ENCODE measurements at regions not wholly inside any gene's neighbourhood (a gene's known extent, or its start where the extent isn't known, plus 50 kb on each side); places are given as distances from the start of the nearest gene placed in this dataset.

DNA sequence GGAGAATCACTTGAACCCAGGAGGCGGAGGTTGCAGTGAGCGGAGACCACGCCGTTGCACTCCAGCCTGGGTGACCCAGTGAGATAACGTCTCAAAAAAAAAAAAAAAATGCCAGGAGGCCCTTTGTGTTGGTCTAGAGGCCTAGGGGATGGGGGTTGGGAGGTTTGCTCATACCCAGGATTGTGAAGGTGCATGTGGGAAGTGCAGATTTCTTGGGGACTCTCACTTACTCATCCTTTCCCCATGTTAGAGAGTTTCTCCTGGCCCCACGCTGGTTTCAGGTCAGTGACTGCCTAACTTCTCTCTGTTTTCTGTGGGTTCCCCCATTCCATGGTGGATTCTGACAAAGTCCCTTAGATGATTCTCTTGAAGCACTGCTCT lies 471.5 kb upstream of the CNTNAP2 start:
- DNase-seq (ENCODE audit: low spot score), result no peak

GRCh38 chr7:145644426-145645134 lies 472.0 kb upstream of the CNTNAP2 start:
- no peak for DNase-seq (ENCODE audit: low spot score)

DNA sequence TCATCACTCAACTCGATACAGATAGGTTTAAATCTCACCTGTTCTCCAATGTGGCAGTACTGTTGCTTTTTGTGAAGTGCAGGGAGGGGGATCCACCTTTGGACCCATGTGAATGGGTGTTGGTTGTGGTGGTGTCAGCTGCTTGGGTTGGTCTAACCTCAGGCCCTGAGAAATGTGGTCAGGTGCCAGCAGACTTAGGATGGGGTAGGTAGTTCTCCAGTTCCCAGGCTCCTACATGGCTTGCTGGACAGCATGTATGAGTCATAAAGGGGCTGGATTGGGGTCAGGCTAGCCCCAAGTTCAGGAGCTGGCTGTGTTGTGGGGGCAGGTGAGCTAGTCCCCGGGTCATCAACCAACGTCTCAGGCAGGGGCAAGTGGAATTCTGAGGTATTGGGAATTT lies 472.6 kb upstream of the CNTNAP2 start:
- no peak for DNase-seq (ENCODE audit: low spot score)

- no peak for DNase-seq (ENCODE audit: low spot score)
These were observed 483.1 kb upstream of the CNTNAP2 start for GRCh38 chr7:145633513-145633912.

- DNase-seq (ENCODE audit: low spot score), result no peak
These were observed 492.0 kb upstream of the CNTNAP2 start for GRCh38 chr7:145624618-145625017.

- DNase-seq (ENCODE audit: low spot score), result no peak
These were observed 510.6 kb upstream of the CNTNAP2 start for GRCh38 chr7:145605963-145606362.

- no peak for DNase-seq (ENCODE audit: low spot score)
These were observed 517.2 kb upstream of the CNTNAP2 start for GRCh38 chr7:145599376-145599775.

GRCh38 chr7:145584401-145584800 lies 532.2 kb upstream of the CNTNAP2 start:
- no peak for DNase-seq (ENCODE audit: low spot score)

DNA sequence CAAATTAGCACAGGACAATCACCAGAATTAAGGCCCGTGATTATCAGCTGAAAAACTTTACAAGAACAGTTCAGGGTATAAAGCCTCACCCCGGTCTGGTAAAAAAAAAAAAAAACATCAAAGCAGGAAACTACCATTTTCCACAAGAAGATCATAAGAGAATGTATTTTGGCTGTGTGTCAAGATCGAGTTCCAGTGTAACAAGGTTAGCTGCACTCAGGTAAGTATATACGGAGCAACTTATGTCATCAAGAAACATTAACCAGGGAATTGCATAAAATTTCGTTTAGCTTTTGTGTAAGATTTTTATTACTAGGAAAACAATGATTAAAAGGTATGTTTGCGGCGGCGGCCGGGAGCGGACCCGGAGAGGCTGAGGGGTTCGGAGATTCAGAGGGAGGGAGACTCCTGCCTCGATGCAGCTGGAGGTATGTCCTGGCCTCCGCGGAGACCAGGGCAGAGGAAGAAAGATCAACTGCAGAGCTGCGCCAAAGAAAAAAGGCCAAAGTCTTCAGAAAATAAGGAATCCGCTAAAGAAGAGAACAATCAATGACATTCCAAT lies 533.8 kb upstream of the CNTNAP2 start:
- DNase-seq (ENCODE audit: low spot score), result no peak

- DNase-seq (ENCODE audit: low spot score), result no peak
These were observed 558.8 kb upstream of the CNTNAP2 start for GRCh38 chr7:145557805-145558204.

- DNase-seq (ENCODE audit: low spot score), result no peak
These were observed 573.4 kb upstream of the CNTNAP2 start for GRCh38 chr7:145543242-145543641.

DNA sequence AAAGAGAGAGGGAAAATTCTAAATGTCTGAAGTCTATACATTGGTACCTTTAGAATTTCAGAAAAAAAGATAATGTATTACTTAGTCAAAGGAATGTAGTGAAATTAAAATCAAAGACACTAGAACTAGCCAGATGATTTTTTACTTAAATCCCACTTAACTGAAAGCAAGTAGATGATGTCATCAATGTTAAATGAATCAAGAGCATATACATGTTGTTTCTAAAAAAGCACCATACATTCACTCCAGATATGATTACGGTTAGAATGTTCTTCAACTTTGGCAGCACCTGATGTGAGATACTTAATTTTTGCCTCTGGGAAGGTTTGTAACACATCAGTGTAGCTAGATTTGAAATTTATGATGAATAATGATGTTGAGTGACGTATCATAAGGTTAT lies 576.7 kb upstream of the CNTNAP2 start:
- DNase-seq (ENCODE audit: low spot score), result no peak

DNA sequence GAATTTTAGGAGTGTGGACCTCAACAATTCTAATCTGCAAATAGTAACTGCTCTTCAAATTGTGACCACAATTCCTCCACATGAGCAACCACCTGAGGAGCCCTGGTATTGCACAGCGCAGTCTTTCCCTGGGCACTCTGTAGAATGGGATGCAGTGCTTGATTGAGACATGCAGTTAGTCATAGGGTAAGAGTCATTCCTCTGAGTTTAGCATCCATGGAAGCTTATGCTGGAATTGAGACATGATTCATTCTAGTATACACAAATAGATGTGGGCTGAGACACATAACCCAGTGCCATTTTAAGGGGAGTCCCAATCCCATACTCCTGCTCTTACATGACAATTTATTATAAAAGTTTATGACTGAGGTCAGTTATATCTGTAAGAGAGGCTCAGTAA lies 582.3 kb upstream of the CNTNAP2 start:
- DNase-seq (ENCODE audit: low spot score), result no peak

DNA sequence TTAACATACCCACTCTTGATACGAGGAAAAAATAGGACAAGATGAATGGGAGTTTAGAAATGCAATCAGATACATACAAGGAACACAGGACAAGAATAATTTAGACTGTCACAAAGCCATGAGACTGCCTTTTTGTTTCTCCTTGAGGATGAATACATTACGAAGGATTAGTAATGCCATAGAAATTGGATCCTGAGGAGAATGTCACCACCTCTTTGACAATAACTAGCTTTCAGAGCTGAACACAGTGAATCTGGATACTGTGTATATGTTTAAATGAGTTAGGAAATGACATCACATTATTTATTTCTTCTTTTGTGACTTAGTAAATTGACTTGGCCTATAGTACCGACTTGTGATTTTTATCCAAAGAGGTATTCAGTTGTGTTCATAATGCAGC lies 596.3 kb upstream of the CNTNAP2 start:
- DNase-seq (ENCODE audit: low spot score), result no peak

DNA sequence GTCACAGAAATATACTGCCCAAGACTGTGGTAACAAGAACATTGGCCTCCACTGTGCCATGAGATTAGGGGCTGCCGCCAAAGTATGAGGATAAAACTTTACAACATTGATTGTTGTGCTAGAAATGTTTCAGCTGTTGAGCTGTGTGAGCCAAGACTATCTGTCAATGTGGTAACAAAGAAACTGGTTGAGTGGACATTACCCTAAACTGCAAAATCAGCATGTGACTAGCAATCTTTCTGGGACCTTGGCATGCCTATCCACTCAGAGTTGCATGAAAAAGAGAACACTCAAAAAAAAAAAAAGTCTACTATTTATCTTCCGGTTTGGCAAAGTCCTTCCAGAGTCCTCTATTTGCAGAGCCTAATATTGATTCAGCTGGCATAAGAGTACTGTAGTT lies 605.6 kb upstream of the CNTNAP2 start:
- no peak for DNase-seq (ENCODE audit: low spot score)

DNA sequence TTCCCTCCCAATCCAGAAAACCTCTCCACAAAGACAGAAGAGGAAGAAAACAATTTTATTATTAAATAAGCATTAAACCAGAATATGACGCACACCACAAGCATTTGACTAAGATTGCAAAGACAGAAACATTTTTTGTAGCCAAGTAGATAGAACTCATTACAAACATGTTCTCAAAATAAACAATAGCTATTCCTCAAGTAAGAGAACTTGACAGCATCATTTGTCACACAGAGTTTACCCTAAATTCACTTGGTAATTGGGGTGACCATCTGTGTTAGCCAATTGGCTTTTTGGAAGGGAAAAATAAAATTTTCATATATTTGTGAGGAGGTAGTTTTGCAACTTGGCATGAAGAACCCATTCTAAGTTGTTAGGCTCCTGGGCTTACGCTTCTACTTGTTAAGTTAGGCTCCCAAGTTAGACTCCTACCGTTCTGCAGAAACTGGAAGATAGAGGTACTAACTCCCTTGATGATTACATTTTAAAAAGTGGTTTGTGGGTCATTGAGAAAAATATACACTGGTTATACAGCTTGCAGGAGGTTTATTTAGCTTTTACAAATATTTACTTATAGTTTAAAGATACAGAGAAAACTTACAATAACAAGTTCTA lies 618.6 kb upstream of the CNTNAP2 start:
- no peak for DNase-seq (ENCODE audit: low spot score)

- no peak for DNase-seq (ENCODE audit: low spot score)
These were observed 626.2 kb upstream of the CNTNAP2 start for GRCh38 chr7:145490356-145490755.

DNA sequence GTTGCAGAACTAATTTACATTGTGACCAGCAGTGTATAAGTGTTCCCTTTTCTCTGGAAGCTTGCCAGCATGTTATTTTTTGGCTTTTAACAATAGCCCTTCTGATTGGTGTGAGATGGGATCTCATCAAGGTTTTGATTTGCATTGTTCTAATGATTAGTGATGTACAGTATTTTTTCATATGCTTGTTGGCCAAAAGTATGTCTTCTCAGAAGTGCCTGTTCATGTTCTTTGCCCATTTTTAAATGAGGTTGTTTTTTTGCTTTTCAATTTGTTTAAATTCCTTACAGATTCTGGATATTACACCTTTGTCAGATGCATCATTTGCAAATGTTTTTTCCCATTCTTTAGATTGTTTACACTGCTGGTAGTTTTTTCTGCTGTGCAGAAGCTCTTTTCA lies 627.0 kb upstream of the CNTNAP2 start:
- no peak for DNase-seq (ENCODE audit: low spot score)

DNA sequence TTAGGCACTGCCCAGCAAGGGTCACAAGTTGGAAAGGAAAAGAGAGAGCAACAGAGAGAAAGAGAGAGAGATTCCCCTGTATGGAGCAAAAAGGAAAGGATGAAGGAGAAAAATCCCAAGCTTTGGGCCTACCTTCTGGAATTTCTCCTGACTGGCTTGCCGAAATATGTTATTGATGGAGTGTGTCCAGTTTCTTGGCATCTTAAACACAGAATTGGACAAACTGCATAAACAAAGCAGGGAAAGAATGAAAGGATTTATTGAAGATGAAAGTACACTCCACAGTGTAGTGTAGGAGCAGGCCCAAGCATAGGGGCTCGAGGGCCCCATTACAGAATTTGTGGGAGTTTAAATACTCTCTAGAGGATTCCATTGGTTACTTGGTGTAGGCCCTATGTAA lies 627.8 kb upstream of the CNTNAP2 start:
- DNase-seq (ENCODE audit: low spot score), result no peak

DNA sequence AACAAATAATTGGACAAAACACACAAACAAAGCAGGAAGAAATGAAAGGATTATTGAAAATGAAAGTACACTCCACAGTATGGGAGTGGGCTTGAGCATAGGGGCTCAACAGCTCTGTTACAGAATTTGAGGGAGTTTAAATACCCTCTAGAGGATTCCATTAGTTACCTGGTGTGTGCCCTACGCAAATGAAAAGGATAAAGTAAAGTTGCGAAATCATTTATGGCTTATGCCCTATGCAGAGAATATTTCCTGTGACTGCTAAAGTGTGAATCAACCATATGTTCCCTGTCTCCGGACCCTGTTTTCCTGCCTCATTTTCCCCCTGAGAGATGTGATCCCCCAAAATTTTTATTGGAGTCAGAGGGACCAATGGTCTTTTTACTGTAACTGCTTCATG lies 634.6 kb upstream of the CNTNAP2 start:
- no peak for DNase-seq (ENCODE audit: low spot score)

DNA sequence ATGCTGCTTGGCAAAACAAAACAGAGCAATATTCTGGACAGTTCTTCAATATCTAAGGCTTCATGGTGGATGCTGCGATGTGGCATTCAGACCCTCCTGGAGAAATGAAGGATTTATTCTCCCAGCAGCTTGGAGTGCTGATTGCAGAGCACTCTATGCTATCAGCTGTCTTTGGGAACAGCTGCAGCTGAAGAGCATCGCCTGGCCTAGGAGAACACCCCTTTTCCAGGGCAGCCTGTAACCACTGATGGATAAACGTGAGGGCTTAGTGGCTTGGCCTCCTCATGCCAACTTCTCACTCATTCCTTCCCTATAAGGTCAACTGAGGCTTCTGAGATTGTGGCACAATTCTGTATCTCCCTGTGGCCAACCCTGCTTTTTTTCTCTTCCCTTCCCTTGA lies 638.1 kb upstream of the CNTNAP2 start:
- no peak for DNase-seq (ENCODE audit: low spot score)

DNA sequence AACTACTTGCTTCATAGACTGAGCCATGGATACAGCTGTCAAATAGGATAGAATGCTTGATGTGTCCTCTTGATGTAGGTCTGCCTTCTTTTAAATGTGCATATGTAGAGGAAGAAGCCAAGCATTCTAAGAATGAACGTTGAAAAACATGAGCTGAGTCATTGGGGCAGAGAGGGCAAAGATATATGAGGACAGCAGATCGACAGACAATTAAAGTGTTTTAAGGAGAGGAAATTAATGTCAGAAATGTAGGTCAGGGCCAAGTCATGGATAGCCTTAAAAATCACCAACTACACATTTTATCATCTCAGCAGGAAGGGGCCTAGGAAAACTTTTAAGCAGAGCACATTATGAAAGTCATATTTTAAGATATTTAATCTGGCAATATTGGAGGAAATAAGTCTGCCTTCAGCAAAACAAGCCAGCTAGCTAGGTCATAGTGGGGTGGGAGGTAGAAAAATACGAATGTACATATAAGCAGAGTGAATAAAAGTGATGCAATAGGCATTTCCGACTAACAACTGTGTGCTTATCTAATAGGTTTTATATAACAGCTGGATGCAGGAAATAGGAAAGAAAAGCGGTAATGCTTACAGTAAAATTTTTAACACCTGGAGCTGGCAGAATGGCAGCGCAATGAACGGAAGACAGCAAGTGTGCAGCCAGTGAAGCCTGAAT lies 638.3 kb upstream of the TPK1 start:
- no peak for DNase-seq (ENCODE audit: low spot score)

DNA sequence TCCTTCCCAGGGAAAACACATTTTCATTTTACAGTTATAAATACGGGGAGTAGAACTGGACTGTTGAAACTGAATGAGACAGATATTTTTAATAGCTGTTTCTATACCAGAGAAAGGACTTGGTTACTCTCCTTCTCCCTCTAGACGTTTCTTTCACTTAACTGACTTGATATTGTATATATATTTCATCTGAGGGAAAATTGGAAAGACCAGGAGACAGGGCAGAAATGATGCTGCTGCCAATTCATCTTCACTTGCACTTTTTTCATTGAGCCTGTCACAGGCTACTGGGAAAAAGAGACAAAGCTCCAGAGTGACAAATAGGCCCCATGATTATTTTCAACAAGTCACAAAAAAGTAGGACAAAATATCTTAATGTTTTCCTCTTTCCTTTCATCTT lies 636.0 kb upstream of the TPK1 start:
- no peak for DNase-seq (ENCODE audit: low spot score)
